Activated T-cell treated with anti-CD3 and anti-CD28 coated beads, Interleukin-2, amount 50 U/mL, for 72 hours (primary cell): ENCODE measurements at regions not wholly inside any gene's neighbourhood (a gene's known extent, or its start where the extent isn't known, plus 50 kb on each side); places are given as distances from the start of the nearest gene placed in this dataset.
"Not testable (repeated sequence)": the region's sequence is repeated elsewhere in the genome, so short reads cannot be mapped to it uniquely, and the experiment has no call there.

ENCODE experiments used
- ATAC-seq, 2 donors: fragments of 150-1000 bp; cut with Tn5 transposase; replicated peaks in 1 of 2; 2 replicates each; pipeline ENCODE4 v1.10.0; 2021; ENCODE audit warnings: moderate library complexity in 2 of 2, mild to moderate bottlenecking in 1 of 2
- DNase-seq, 2 donors: peaks; one replicate each; pipeline ENCODE4 v3.0.0; 2021 to 2022; ENCODE audit warnings: mixed read lengths in 1 of 2
- H3K27ac Mint-ChIP-seq: one replicate; pipeline ENCODE4 v1.8.0; 2022; ENCODE audit warnings: mild to moderate bottlenecking, moderate library complexity, mixed read lengths
- H3K27me3 Mint-ChIP-seq: one replicate; pipeline ENCODE4 v1.8.0; 2022; ENCODE audit warnings: low read depth, mixed read lengths
- H3K36me3 Mint-ChIP-seq, 2 donors: one replicate each; pipeline ENCODE4 v1.8.0; 2022; ENCODE audit warnings: mixed read lengths in 2 of 2, mild to moderate bottlenecking in 1 of 2; ENCODE audit not compliant: insufficient read depth in 2 of 2
- H3K4me1 Mint-ChIP-seq: one replicate; pipeline ENCODE4 v1.8.0; 2022; ENCODE audit warnings: low read depth, mixed read lengths
- H3K4me3 Mint-ChIP-seq, 2 donors: one replicate each; pipeline ENCODE4 v1.8.0; 2022; ENCODE audit warnings: mild to moderate bottlenecking in 2 of 2, mixed read lengths in 2 of 2, moderate library complexity in 2 of 2
- H3K9me3 Mint-ChIP-seq, 2 donors: one replicate each; pipeline ENCODE4 v1.8.0; 2022; ENCODE audit warnings: mixed read lengths in 2 of 2

DNA sequence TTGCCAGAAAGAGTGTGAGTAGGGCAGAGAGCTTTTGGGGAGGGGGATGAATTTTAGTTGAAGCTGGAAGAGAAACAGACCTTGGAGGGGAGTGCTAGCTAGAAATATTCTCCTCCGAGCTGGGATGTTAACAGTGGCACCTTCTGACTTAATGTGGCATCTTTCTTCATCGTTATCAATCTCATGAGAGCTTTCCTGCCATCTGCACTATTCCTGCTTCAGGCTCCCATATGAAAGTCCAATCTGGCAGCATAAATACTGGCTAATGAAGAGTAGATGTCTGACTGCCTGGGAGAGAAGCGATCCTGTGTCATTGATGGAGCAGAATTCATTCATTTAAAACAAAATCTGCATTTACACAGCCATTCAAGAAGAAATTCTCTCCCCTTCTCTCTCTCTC lies 284.5 kb downstream of the TMEM38B start:
- H3K27ac Mint-ChIP-seq, result no peak overlapping the region
- H3K36me3 Mint-ChIP-seq, result no peaks in the 10 kb centered on the region
- H3K4me3 Mint-ChIP-seq, result no peak overlapping the region
- H3K27me3 Mint-ChIP-seq, result no peaks in the 10 kb centered on the region
- no peak for ATAC-seq
- no peak for DNase-seq
- H3K9me3 Mint-ChIP-seq, result no peaks in the 10 kb centered on the region
- H3K4me1 Mint-ChIP-seq, result no peaks in the 10 kb centered on the region

DNA sequence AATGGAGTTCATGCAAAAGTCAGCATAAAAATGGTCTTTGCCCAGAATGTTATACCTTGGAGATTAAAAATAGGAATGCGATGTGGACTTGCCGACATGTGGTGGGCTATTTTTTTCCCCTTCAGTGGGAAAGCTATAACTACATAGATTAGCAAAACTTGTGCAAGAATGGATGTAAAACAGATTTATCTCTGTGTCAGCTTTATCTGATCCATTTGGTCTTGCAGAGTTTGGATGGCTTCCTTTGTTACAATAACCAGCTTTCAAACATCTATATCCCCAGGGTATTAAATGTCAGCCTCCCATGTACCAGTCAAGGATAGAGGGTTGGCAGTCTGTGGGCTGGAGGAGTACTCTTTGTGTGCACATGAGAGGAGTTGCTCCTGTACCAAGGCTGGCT lies 284.9 kb downstream of the TMEM38B start:
- H3K27me3 Mint-ChIP-seq, result no peaks in the 10 kb centered on the region
- DNase-seq, result no peak
- H3K4me1 Mint-ChIP-seq, result no peaks in the 10 kb centered on the region
- H3K4me3 Mint-ChIP-seq, result no peak overlapping the region
- H3K36me3 Mint-ChIP-seq, result no peaks in the 10 kb centered on the region
- no peak overlapping the region for H3K27ac Mint-ChIP-seq
- H3K9me3 Mint-ChIP-seq, result no peaks in the 10 kb centered on the region
- ATAC-seq, result no peak

DNA sequence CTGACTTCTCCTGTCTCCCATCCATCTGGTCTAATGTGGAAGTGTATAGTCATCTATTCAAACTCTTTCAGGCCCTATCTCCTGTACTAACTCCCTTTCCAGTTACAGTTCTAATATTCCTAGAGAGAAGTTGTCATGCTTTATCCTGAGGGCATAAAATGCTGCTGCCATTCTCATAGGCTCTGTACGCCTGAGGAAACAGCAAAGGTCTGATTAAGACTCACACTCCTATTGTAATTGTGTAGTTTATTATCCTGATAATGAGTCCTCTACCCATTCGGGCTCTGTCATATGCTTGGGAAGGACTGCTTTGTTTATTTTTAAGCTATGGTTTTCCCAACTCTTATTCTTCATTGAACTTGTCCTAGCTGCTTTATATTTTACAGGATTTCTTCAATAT lies 290.4 kb downstream of the TMEM38B start:
- Mint-ChIP-seq H3K27ac (no peak overlapping the region), H3K36me3 (no peaks in the 10 kb centered on the region), H3K27me3 (no peaks in the 10 kb centered on the region), H3K4me3 (no peak overlapping the region), H3K4me1 (no peaks in the 10 kb centered on the region), H3K9me3 (no peaks in the 10 kb centered on the region)
- ATAC-seq (no peak), DNase-seq (no peak)

DNA sequence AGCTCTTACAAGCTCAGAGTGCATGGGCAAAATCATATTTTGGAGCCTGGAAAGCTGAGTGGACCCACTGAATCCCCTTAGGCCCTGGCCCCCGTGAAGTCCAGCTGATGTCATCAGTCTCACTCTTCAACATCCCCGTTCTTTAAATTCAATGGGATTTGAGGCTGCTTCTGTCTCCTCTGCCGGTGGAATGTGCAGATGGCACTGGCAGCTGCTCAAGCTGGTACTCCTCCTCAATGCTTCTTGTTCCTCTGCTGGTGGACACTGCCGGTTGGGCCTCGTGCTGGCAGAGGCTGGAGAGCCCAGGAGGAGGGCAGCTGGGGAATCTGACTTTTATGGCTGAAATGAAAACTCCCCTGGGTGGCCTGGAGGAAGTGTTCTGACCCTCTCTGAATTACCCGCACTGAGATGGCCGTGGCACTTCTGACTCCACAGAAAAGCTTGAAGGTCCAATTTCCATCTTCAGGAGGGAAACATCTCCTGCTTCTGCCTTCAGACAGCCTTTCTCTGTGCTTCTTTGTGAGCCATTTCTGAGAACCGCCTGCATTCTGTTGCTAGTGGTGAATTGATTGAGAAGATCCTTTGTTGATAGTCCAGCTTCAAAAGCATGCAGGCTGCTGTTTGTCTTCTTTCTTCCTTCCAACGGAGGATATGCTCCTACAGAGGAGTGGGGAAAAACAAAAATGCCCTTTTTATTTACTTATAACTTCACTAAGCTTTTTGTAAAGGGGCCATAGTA lies 298.9 kb downstream of the TMEM38B start:
- no peaks in the 10 kb centered on the region for H3K4me1 Mint-ChIP-seq
- H3K9me3 Mint-ChIP-seq, result no peaks in the 10 kb centered on the region
- no peak overlapping the region for H3K4me3 Mint-ChIP-seq
- ATAC-seq (no peak), DNase-seq (no peak)
- H3K36me3 Mint-ChIP-seq, result no peaks in the 10 kb centered on the region
- no peaks in the 10 kb centered on the region for H3K27me3 Mint-ChIP-seq
- H3K27ac Mint-ChIP-seq, result no peak overlapping the region

DNA sequence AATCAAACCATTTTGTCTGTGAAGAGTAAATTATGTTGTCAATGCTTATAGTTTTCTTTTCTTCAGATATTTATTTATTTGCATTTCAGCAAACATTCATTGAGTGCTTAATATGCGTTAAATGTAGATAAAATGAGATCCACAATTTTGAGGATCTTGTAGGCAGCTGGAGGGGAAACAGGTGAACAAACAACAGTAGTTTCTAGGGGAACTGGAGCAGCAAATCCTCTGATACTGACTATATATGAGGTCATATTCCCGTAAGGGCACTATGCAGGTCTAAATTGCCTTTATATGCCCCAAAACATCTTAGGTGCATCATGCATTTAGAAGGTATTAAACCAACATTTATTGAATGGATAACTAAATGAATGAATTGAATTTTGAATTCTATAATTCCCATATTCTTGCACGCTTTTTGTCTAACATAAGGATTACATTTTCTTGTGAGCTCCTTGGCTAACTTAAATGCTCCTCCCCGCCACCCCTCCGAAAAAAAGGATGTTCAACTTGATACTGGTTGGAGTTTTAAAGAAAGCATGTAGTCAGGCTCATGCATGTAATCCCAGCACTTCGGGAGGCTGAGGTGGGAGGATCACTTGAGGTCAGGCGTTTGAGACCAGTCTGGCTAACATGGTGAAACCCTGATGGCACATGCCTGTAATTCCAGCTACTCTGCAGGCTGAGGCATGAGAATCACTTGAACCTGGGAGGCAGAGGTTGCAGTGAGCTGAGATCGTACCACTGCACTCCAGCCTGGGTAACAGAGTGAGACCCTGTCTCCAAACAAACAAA lies 299.8 kb downstream of the TMEM38B start:
- Mint-ChIP-seq H3K4me3 (no peak overlapping the region), H3K4me1 (no peaks in the 10 kb centered on the region), H3K36me3 (no peaks in the 10 kb centered on the region), H3K9me3 (no peaks in the 10 kb centered on the region), H3K27me3 (no peaks in the 10 kb centered on the region), H3K27ac (no peak overlapping the region)
- ATAC-seq (no peak), DNase-seq (no peak)

DNA sequence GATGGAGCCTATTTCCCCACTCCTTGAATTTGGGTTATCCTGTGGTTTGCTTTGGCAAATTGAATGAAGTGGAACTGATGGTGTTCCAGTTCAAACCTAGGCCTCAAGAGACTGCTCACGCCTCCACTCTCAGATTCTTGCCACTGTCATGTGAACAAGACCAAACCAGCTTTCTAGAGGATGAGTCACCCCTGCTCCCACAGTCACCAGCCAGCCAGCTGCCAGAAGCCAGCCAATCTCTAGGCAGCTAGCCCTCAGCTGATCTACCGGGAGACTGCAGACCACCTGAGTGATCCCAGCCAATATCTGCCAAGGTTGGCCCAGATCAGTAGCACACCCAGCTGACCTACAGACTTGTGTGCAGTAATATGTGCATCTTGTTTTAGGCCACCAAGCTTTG lies 300.6 kb downstream of the TMEM38B start:
- H3K4me1 Mint-ChIP-seq, result no peaks in the 10 kb centered on the region
- H3K27me3 Mint-ChIP-seq, result peaks cover 5% of the 10 kb centered on the region
- no peak overlapping the region for H3K4me3 Mint-ChIP-seq
- H3K36me3 Mint-ChIP-seq, result no peaks in the 10 kb centered on the region
- H3K9me3 Mint-ChIP-seq, result no peaks in the 10 kb centered on the region
- H3K27ac Mint-ChIP-seq, result no peak overlapping the region
- DNase-seq (no peak), ATAC-seq (no peak)

- Mint-ChIP-seq H3K27me3 (peaks cover 10% of the 10 kb centered on the region), H3K4me1 (no peaks in the 10 kb centered on the region), H3K27ac (no peak overlapping the region), H3K9me3 (peaks cover 0 to 2% of the 10 kb centered on the region in 2 donors), H3K4me3 (no peak overlapping the region), H3K36me3 (no peaks in the 10 kb centered on the region)
- DNase-seq (no peak), ATAC-seq (no peak)
Observed at GRCh38 chr9:106017198-106017740, 322.9 kb downstream of the TMEM38B start.

DNA sequence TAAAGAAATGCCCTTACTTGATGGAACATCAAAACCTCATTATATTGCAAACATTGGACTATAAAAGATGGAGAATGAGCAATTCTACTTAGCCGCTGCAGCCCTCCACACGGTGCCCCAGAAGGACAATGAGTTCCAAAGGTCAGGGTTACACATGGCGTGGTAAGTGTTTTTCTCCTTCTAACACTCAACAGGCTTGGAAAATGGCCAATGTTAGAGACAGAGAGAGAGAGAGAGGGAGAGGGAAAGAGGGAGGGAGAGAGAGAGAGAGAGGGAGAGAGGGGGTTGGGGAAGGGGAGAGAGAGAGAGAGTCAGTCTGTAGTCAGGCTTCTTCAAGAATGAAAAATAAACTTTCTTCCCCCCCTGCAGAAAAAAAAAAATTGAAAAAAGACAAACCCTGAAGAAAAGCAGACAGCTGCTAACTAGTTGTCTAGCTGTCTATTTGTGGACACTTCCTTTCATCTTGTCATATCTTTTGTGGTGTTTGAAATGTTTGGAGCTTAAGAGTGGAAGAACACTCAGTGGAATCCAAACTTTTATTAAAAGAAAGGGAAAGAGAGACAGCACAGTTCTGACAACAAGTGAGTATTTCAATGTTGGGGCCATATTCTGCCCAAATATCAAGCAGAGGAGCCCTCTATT lies 324.8 kb downstream of the TMEM38B start:
- peaks cover 10% of the 10 kb centered on the region for H3K27me3 Mint-ChIP-seq
- H3K4me1 Mint-ChIP-seq, result no peaks in the 10 kb centered on the region
- H3K36me3 Mint-ChIP-seq, result no peaks in the 10 kb centered on the region
- no peak overlapping the region for H3K4me3 Mint-ChIP-seq
- ATAC-seq, result no peak
- no peak overlapping the region for H3K27ac Mint-ChIP-seq
- no peak for DNase-seq
- H3K9me3 Mint-ChIP-seq, result no peaks in the 10 kb centered on the region

- Mint-ChIP-seq H3K36me3 (no peaks in the 10 kb centered on the region), H3K27me3 (peaks cover 11% of the 10 kb centered on the region), H3K4me3 (no peak overlapping the region), H3K9me3 (no peaks in the 10 kb centered on the region), H3K4me1 (no peaks in the 10 kb centered on the region), H3K27ac (no peak overlapping the region)
- no peak for ATAC-seq
- DNase-seq, result no peak
Observed at GRCh38 chr9:106019702-106020101, 325.4 kb downstream of the TMEM38B start.

DNA sequence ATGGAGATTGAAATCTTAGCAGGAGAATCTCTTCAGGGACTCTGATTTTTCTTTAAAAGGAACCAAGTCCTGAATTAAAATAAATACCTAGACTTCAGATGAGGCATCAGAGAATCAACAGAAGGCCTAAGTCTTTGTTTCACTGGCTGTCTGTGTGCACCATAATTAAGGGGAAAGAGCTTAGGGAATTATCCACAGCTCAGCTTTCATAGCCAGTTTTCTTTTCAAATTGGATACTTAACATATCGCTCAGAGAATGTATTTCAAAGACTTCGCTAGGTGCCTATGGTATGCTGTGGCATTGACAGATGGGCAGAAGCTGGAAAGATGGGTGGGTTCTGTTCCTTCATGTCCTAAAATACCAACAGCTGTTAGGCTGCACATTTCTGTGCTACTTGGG lies 325.8 kb downstream of the TMEM38B start:
- DNase-seq (no peak), ATAC-seq (no peak)
- peaks cover 14% of the 10 kb centered on the region for H3K27me3 Mint-ChIP-seq
- H3K9me3 Mint-ChIP-seq, result no peaks in the 10 kb centered on the region
- no peak overlapping the region for H3K4me3 Mint-ChIP-seq
- H3K4me1 Mint-ChIP-seq, result no peaks in the 10 kb centered on the region
- H3K36me3 Mint-ChIP-seq, result no peaks in the 10 kb centered on the region
- H3K27ac Mint-ChIP-seq, result no peak overlapping the region

DNA sequence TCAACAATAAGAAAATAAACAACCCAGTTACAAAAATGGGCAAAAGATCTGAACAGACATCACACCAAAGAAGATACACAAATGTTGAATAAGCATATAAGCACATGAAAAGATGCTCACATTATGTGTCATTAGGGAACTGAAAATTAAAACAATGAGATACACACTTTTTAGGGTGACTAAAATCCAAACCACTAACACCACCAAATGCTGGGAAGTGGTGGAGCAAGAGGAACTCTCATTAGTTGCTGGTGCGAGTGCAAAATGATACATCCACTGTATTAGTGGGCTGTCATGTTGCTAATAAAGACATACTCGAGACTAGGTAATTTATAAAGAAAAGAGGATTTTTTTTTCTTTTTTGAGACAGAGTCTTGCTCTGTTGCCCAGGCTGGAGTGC lies 329.1 kb downstream of the TMEM38B start:
- DNase-seq, result no peak
- Mint-ChIP-seq H3K27me3 (peaks cover 5% of the 10 kb centered on the region), H3K9me3 (no peaks in the 10 kb centered on the region), H3K4me1 (no peaks in the 10 kb centered on the region), H3K4me3 (no peak overlapping the region), H3K36me3 (no peaks in the 10 kb centered on the region), H3K27ac (no peak overlapping the region)
- no peak for ATAC-seq

GRCh38 chr9:106025453-106025852 lies 331.1 kb downstream of the TMEM38B start:
- Mint-ChIP-seq H3K27me3 (peaks cover 5% of the 10 kb centered on the region), H3K4me1 (no peaks in the 10 kb centered on the region), H3K36me3 (no peaks in the 10 kb centered on the region), H3K27ac (no peak overlapping the region), H3K9me3 (peaks cover 2 to 4% of the 10 kb centered on the region in 2 donors), H3K4me3 (no peak overlapping the region)
- no peak for ATAC-seq
- DNase-seq, result no peak

GRCh38 chr9:106030146-106030545 lies 335.8 kb downstream of the TMEM38B start:
- H3K36me3 Mint-ChIP-seq, H3K4me3 Mint-ChIP-seq, H3K4me1 Mint-ChIP-seq, H3K27me3 Mint-ChIP-seq, ATAC-seq, H3K9me3 Mint-ChIP-seq, H3K27ac Mint-ChIP-seq, DNase-seq: not testable (repeated sequence)
